Tibial nerve (tissue), 4 donors: ENCODE measurements at regions not wholly inside any gene's neighbourhood (a gene's known extent, or its start where the extent isn't known, plus 50 kb on each side); places are given as distances from the start of the nearest gene placed in this dataset.

Experiments used
- DNase-seq, 2 donors: peaks; one replicate each; pipeline ENCODE4 v3.0.0-alpha.2; 2019; ENCODE audit warnings: low spot score in 2 of 2
- H3K27ac ChIP-seq, 4 donors: fragments of 200-600 bp; sonication (generic) in 3 of 4; one replicate each; pipeline ENCODE4 v1.5.1; 2017 to 2019; ENCODE audit warnings: mild to moderate bottlenecking in 1 of 4
- H3K27me3 ChIP-seq, 2 donors: fragments of 200-600 bp; sonication (generic) in 1 of 2; one replicate each; pipeline versions ENCODE4 v1.5.1 to v1.6.0; 2017 to 2019
- H3K36me3 ChIP-seq, 3 donors: fragments of 200-600 bp; sonication (generic); one replicate each; pipeline ENCODE4 v1.5.1; 2018 to 2019
- H3K4me1 ChIP-seq, 4 donors: fragments of 200-600 bp; sonication (generic) in 3 of 4; one replicate each; pipeline ENCODE4 v1.5.1; 2017 to 2019
- H3K4me3 ChIP-seq, 4 donors: fragments of 200-600 bp; sonication (generic) in 3 of 4; one replicate each; pipeline ENCODE4 v1.5.1; 2017 to 2019; ENCODE audit warnings: mild to moderate bottlenecking in 1 of 4, moderate library complexity in 1 of 4
- H3K9me3 ChIP-seq, 4 donors: fragments of 200-600 bp; sonication (generic) in 3 of 4; one replicate each; pipeline ENCODE4 v1.5.1; 2017 to 2019
- CTCF ChIP-seq, 5 experiments: fragments of 200-600 bp in 3 of 5; fragments of 450-650 bp in 2 of 5; sonication (generic) in 3 of 5; IDR thresholded peaks; one replicate each; pipeline ENCODE4 v1.5.1; 2016 to 2019; ENCODE audit warnings: antibody characterized with exemption in 5 of 5, mild to moderate bottlenecking in 3 of 5, moderate library complexity in 2 of 5
- EP300 ChIP-seq, 2 donors: sonication (generic); formaldehyde crosslinking; IDR thresholded peaks; one replicate each; pipeline ENCODE4 v1.6.1; 2017; ENCODE audit warnings: antibody characterized with exemption in 2 of 2, mild to moderate bottlenecking in 1 of 2
- POLR2A ChIP-seq, 2 donors: fragments of 450-650 bp; IDR thresholded peaks; one replicate each; pipeline ENCODE4 v1.6.1; 2017; ENCODE audit warnings: antibody characterized with exemption in 2 of 2, mild to moderate bottlenecking in 2 of 2, moderate library complexity in 2 of 2
- WGBS, 2 donors: methylation state at CpG; one replicate each; pipeline ENCODE4 v1.1.5; 2018; 5-methylcytosine and 5-hydroxymethylcytosine counted together

- Histone ChIP-seq H3K9me3 (no peaks in the 10 kb centered on the region), H3K36me3 (no peaks in the 10 kb centered on the region), H3K27me3 (no peaks in the 10 kb centered on the region), H3K4me3 (no peak overlapping the region), H3K4me1 (no peaks in the 10 kb centered on the region), H3K27ac (no peak overlapping the region)
- TF ChIP-seq EP300 (IDR thresholded peaks at IDR 0.05) (no peak), CTCF (IDR thresholded peaks at IDR 0.05) (no peak), POLR2A (IDR thresholded peaks at IDR 0.05) (no peak)
- DNase-seq, result no peak
- WGBS, 2 donors, result 52 to 69% methylated on average over 3 of the region's 3 CpGs
These were observed 945.7 kb upstream of the LRRTM1 start for GRCh38 chr2:81250270-81250669.

- no peaks in the 10 kb centered on the region for H3K4me1 ChIP-seq
- H3K4me3 ChIP-seq, result no peak overlapping the region
- TF ChIP-seq EP300 (IDR thresholded peaks at IDR 0.05) (no peak), POLR2A (IDR thresholded peaks at IDR 0.05) (no peak), CTCF (IDR thresholded peaks at IDR 0.05) (no peak)
- 74 to 81% methylated on average over 1 of the region's 1 CpG for WGBS, 2 donors
- no peak for DNase-seq
- no peaks in the 10 kb centered on the region for H3K27me3 ChIP-seq
- H3K9me3 ChIP-seq, result no peaks in the 10 kb centered on the region
- H3K36me3 ChIP-seq, result no peaks in the 10 kb centered on the region
- H3K27ac ChIP-seq, result no peak overlapping the region
These were observed 944.6 kb upstream of the LRRTM1 start for GRCh38 chr2:81249152-81249551.

- Histone ChIP-seq H3K4me1 (no peaks in the 10 kb centered on the region), H3K9me3 (no peaks in the 10 kb centered on the region), H3K4me3 (no peak overlapping the region), H3K36me3 (no peaks in the 10 kb centered on the region), H3K27ac (no peak overlapping the region), H3K27me3 (no peaks in the 10 kb centered on the region)
- 81 to 89% methylated on average over 3 of the region's 3 CpGs for WGBS, 2 donors
- DNase-seq, result no peak
- TF ChIP-seq POLR2A (IDR thresholded peaks at IDR 0.05) (no peak), EP300 (IDR thresholded peaks at IDR 0.05) (no peak), CTCF (IDR thresholded peaks at IDR 0.05) (no peak)
These were observed 943.1 kb upstream of the LRRTM1 start for GRCh38 chr2:81247648-81248047.

GRCh38 chr2:81242501-81242900, 937.9 kb upstream of the LRRTM1 start:
- Histone ChIP-seq H3K27me3 (no peaks in the 10 kb centered on the region), H3K9me3 (no peaks in the 10 kb centered on the region), H3K27ac (no peak overlapping the region), H3K36me3 (no peaks in the 10 kb centered on the region), H3K4me3 (no peak overlapping the region), H3K4me1 (no peaks in the 10 kb centered on the region)
- DNase-seq, result no peak
- 59 to 83% methylated on average over 2 of the region's 2 CpGs for whole genome bisulfite sequencing, 2 donors
- TF ChIP-seq CTCF (IDR thresholded peaks at IDR 0.05), result no peak

- Histone ChIP-seq H3K36me3 (no peaks in the 10 kb centered on the region), H3K9me3 (no peaks in the 10 kb centered on the region), H3K27me3 (no peaks in the 10 kb centered on the region), H3K27ac (no peak overlapping the region), H3K4me3 (no peak overlapping the region), H3K4me1 (no peaks in the 10 kb centered on the region)
- no peak for DNase-seq
- TF ChIP-seq POLR2A (IDR thresholded peaks at IDR 0.05) (no peak), CTCF (IDR thresholded peaks at IDR 0.05) (no peak), EP300 (IDR thresholded peaks at IDR 0.05) (no peak)
- 65 to 69% methylated on average over 2 of the region's 2 CpGs for WGBS, 2 donors
These were observed 933.9 kb upstream of the LRRTM1 start for GRCh38 chr2:81238462-81238861.
